GM23248 (cell line): ENCODE measurements at regions not wholly inside any gene's neighbourhood (a gene's known extent, or its start where the extent isn't known, plus 50 kb on each side); places are given as distances from the start of the nearest gene placed in this dataset.

Experiments used
- DNase-seq: peaks from one replicate; pipeline ENCODE4 v3.0.0-alpha.2; 2015
- H2AFZ ChIP-seq: fragments of 200-600 bp; sonication (generic); 2 replicates; pipeline ENCODE4 v1.6.1; 2016; ENCODE audit warnings: antibody characterized with exemption
- H3F3A ChIP-seq: fragments of 200-600 bp; sonication (generic); 2 replicates; pipeline ENCODE4 v1.6.1; 2016; ENCODE audit warnings: mild to moderate bottlenecking, antibody characterized with exemption, mixed run types; ENCODE audit not compliant: insufficient read depth
- H3K27ac ChIP-seq: fragments of 200-600 bp; sonication (generic); 2 replicates; pipeline ENCODE4 v1.5.1; 2016; ENCODE audit warnings: mild to moderate bottlenecking
- H3K27me3 ChIP-seq: fragments of 200-600 bp; sonication (generic); replicated peaks from 2 replicates; pipeline ENCODE4 v1.6.1; 2016; ENCODE audit warnings: mild to moderate bottlenecking; ENCODE audit not compliant: insufficient read depth
- H3K36me3 ChIP-seq: fragments of 200-600 bp; sonication (generic); 2 replicates; pipeline ENCODE4 v1.6.1; 2016; ENCODE audit warnings: low read depth, mild to moderate bottlenecking
- H3K4me1 ChIP-seq: fragments of 200-600 bp; sonication (generic); 2 replicates; pipeline ENCODE4 v1.6.1; 2016; ENCODE audit warnings: mild to moderate bottlenecking; ENCODE audit not compliant: insufficient read depth
- H3K4me2 ChIP-seq: fragments of 200-600 bp; sonication (generic); one replicate; pipeline ENCODE4 v1.6.1; 2016; ENCODE audit warnings: mild to moderate bottlenecking; ENCODE audit not compliant: unreplicated experiment
- H3K4me3 ChIP-seq: fragments of 200-600 bp; sonication (generic); 2 replicates; pipeline ENCODE4 v1.5.1; 2016; ENCODE audit warnings: mild to moderate bottlenecking
- H3K79me2 ChIP-seq: fragments of 200-600 bp; sonication (generic); 2 replicates; pipeline ENCODE4 v1.6.1; 2016; ENCODE audit warnings: mild to moderate bottlenecking; ENCODE audit not compliant: insufficient read depth
- H3K9ac ChIP-seq: fragments of 200-600 bp; sonication (generic); 2 replicates; pipeline ENCODE4 v1.6.1; 2016; ENCODE audit warnings: mild to moderate bottlenecking
- H3K9me2 ChIP-seq: fragments of 200-600 bp; sonication (generic); 2 replicates; pipeline ENCODE4 v1.6.1; 2016; ENCODE audit warnings: mixed run types, mild to moderate bottlenecking, moderate library complexity; ENCODE audit not compliant: insufficient read depth
- H3K9me3 ChIP-seq: fragments of 200-600 bp; sonication (generic); one replicate; pipeline ENCODE4 v1.6.1; 2017; ENCODE audit warnings: low read depth
- H4K20me1 ChIP-seq: fragments of 200-600 bp; sonication (generic); 2 replicates; pipeline ENCODE4 v1.6.0; 2016; ENCODE audit not compliant: insufficient read depth
- EZH2 ChIP-seq: fragments of 200-600 bp; sonication (generic); IDR thresholded peaks from 2 replicates; pipeline ENCODE4 v1.6.1; 2018; ENCODE audit warnings: antibody characterized with exemption, mild to moderate bottlenecking; ENCODE audit not compliant: insufficient read depth, poor library complexity, severe bottlenecking
- EZH2phosphoT487 ChIP-seq: fragments of 200-600 bp; sonication (generic); IDR thresholded peaks from 2 replicates; pipeline ENCODE4 v1.6.1; 2018; ENCODE audit warnings: antibody characterized with exemption, moderate library complexity, mild to moderate bottlenecking, low read depth; ENCODE audit not compliant: insufficient read depth
- WGBS, 2 experiments: methylation state at CpG; one replicate each; pipeline ENCODE4 v1.1.6; 2015 to 2017; ENCODE audit warnings: low lambda C conversion rate in 2 of 2, low coverage in 1 of 2; ENCODE audit errors: missing lambda C conversion rate in 2 of 2; 5-methylcytosine and 5-hydroxymethylcytosine counted together
- in situ Hi-C: fragments of 300-500 bp; cut with MboI; formaldehyde crosslinking; loops from 2 replicates; pipeline ENCODE4 v1.15.0; 2020

DNA sequence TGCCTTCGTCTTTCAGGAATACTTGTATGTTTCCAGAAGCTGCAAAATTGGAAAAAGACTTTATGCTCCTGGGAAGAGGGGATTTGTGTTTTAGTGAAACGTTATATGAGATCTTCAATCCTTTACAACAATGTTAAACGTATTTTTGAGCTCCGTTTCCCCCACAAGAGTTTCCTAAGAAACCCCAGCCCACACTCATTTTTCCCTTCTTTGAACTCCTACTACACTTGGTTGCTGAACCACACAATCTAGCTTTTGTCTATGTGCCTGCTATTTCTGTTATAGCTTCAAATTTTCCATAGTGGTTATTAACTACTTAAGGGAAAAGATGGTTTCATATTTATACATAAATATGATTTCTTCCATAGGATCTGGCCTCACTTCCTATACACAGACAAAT is 238.6 kb upstream of the ACTBL2 start:
- H3K9me2 ChIP-seq: no peaks in the 10 kb centered on the region
- peaks cover 20% of the 10 kb centered on the region for H3K4me1 ChIP-seq
- peaks cover 10% of the 10 kb centered on the region for H3F3A ChIP-seq
- H3K9ac ChIP-seq: no peak overlapping the region
- no peaks in the 10 kb centered on the region for H3K27me3 ChIP-seq
- H3K4me2 ChIP-seq: no peak overlapping the region
- H3K36me3 ChIP-seq: no peaks in the 10 kb centered on the region
- no peaks in the 10 kb centered on the region for H3K9me3 ChIP-seq
- no peak overlapping the region for H3K27ac ChIP-seq
- DNase-seq: no peak
- WGBS, 2 experiments: 67 to 74% methylated on average over 4 of the region's 4 CpGs
- no peak overlapping the region for H2AFZ ChIP-seq
- no peak overlapping the region for H3K4me3 ChIP-seq
- no peak for TF ChIP-seq EZH2
- no peak for TF ChIP-seq EZH2phosphoT487
- H3K79me2 ChIP-seq: no peaks in the 10 kb centered on the region
- no peaks in the 10 kb centered on the region for H4K20me1 ChIP-seq
- in situ Hi-C loops: no loop called here

DNA sequence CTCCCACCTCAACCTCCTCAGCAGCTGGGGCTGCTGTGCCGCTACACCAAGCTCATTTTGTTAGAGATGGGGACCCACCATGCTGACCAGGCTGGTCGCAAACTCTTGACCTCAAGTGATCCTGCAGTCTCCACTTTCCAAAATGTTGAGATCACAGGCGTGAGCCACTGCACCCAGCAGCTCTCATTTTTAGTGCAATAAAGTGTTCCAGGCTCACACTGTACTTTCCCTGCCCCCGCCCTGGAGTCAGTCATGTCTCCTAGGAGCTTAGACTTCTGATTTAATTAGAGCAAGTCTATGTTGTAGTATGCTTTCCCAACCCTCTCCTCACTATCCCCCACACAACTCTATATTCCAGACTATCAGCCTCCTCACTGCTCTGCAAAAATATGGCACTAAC is 238.0 kb upstream of the ACTBL2 start:
- Histone ChIP-seq H3K9me2 (no peaks in the 10 kb centered on the region), H3K36me3 (no peaks in the 10 kb centered on the region), H3K4me2 (no peak overlapping the region), H3K4me3 (no peak overlapping the region), H3K9me3 (no peaks in the 10 kb centered on the region), H4K20me1 (no peaks in the 10 kb centered on the region), H3K27me3 (no peaks in the 10 kb centered on the region), H3K9ac (no peak overlapping the region), H3F3A (peaks cover 10% of the 10 kb centered on the region), H3K4me1 (peaks cover 20% of the 10 kb centered on the region), H2AFZ (no peak overlapping the region), H3K27ac (no peak overlapping the region), H3K79me2 (no peaks in the 10 kb centered on the region)
- in situ Hi-C loops: no loop called here
- no peak for DNase-seq
- TF ChIP-seq EZH2phosphoT487 (no peak), EZH2 (no peak)
- 91 to 93% methylated on average over 4 of the region's 4 CpGs for WGBS, 2 experiments

DNA sequence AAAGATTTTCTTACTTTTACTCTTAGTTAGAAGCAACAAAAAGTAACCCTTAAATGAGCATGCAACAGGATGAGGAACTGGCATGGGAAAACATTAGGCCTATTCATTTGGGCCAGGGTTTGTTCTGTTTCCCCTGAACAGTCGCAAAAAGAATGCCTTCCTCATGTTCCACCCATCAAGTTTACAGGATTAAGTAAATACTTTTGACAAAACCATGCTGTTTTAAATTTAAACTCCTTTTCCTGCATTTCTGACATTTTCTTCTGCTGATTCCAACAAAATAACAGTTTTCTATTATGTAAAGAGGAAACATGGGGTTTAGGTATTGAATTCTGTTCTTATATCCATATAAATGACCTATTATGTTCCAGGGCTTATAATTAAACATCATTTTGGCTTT is 236.6 kb upstream of the ACTBL2 start:
- no peak for DNase-seq
- 24 to 35% methylated on average over 1 of the region's 1 CpG for WGBS, 2 experiments
- Histone ChIP-seq H3K27ac (no peak overlapping the region), H3K4me2 (no peak overlapping the region), H3K4me3 (no peak overlapping the region), H3K9me2 (no peaks in the 10 kb centered on the region), H2AFZ (no peak overlapping the region), H4K20me1 (no peaks in the 10 kb centered on the region), H3K27me3 (no peaks in the 10 kb centered on the region), H3K4me1 (peaks cover 10% of the 10 kb centered on the region), H3K9me3 (no peaks in the 10 kb centered on the region), H3K9ac (no peak overlapping the region), H3K36me3 (no peaks in the 10 kb centered on the region), H3F3A (peaks cover 4% of the 10 kb centered on the region), H3K79me2 (no peaks in the 10 kb centered on the region)
- TF ChIP-seq EZH2: no peak
- TF ChIP-seq EZH2phosphoT487: no peak
- in situ Hi-C loops: no loop called here

DNA sequence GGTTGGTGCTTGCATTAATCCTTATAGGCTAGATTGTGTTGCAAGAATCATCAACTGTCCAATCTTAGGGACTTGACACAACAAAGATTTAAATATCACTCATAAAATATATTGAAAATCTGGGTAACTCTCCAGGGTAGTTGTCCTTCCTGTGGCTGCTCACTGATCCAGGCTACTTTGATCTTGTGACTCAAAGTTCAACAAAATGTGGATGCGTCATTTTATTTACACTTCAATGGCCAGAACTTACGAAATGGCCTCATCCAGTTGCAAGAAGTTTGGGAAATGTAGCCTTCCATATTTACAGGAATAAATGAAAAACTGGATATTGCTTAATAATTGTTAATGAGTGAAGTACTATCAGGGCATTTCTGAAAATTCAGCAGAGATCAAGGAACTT is 235.5 kb upstream of the ACTBL2 start:
- H3K4me3 ChIP-seq: no peak overlapping the region
- WGBS, 2 experiments: 17 to 24% methylated on average over 2 of the region's 2 CpGs
- H3K4me1 ChIP-seq: peaks cover 8% of the 10 kb centered on the region
- no peak overlapping the region for H2AFZ ChIP-seq
- H3K27ac ChIP-seq: no peak overlapping the region
- in situ Hi-C loops: no loop called here
- H3K9ac ChIP-seq: no peak overlapping the region
- H3K9me2 ChIP-seq: no peaks in the 10 kb centered on the region
- H3K4me2 ChIP-seq: no peak overlapping the region
- DNase-seq: peak; percentile 68
- H4K20me1 ChIP-seq: no peaks in the 10 kb centered on the region
- no peaks in the 10 kb centered on the region for H3K9me3 ChIP-seq
- H3K27me3 ChIP-seq: no peaks in the 10 kb centered on the region
- H3K36me3 ChIP-seq: no peaks in the 10 kb centered on the region
- TF ChIP-seq EZH2: no peak
- no peak for TF ChIP-seq EZH2phosphoT487
- no peaks in the 10 kb centered on the region; the same call in 1 of the 2 replicates for H3F3A ChIP-seq
- no peaks in the 10 kb centered on the region for H3K79me2 ChIP-seq

DNA sequence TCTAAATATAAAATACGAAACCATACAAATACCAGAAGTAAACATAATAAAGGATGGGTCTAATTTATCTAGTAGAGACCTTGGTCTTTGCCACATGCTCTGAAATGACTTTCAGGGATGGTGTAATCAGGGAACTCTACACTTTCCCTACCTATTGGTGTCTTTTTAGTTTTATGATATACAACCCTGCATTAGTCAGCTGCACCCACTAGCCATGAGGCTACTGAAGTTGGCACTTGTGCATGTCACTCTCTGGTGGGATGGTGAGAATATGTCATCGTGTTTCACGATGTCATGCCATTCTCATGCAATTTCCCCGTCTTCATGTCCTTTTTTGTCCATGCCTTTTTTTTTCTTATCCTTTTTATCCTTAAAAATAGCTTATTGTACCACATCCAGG is 234.9 kb upstream of the ACTBL2 start:
- no peaks in the 10 kb centered on the region for H4K20me1 ChIP-seq
- no peaks in the 10 kb centered on the region for H3K27me3 ChIP-seq
- H3K4me3 ChIP-seq: no peak overlapping the region
- H3K4me1 ChIP-seq: peaks cover 8% of the 10 kb centered on the region
- 62 to 63% methylated on average over 4 of the region's 4 CpGs for WGBS, 2 experiments
- no peaks in the 10 kb centered on the region for H3K9me3 ChIP-seq
- no peaks in the 10 kb centered on the region; the same call in 1 of the 2 replicates for H3F3A ChIP-seq
- no peak overlapping the region for H3K9ac ChIP-seq
- no peaks in the 10 kb centered on the region for H3K9me2 ChIP-seq
- no peak overlapping the region for H2AFZ ChIP-seq
- H3K27ac ChIP-seq: no peak overlapping the region
- H3K36me3 ChIP-seq: no peaks in the 10 kb centered on the region
- TF ChIP-seq EZH2 (no peak), EZH2phosphoT487 (no peak)
- no peak for DNase-seq
- no peak overlapping the region for H3K4me2 ChIP-seq
- no peaks in the 10 kb centered on the region for H3K79me2 ChIP-seq
- in situ Hi-C loops: no loop called here
